HG03108 (cell line): ENCODE measurements at regions not wholly inside any gene's neighbourhood (a gene's known extent, or its start where the extent isn't known, plus 50 kb on each side); places are given as distances from the start of the nearest gene placed in this dataset.
"Not testable (repeated sequence)": the region's sequence is repeated elsewhere in the genome, so short reads cannot be mapped to it uniquely, and the experiment has no call there.

Experiments used
- ATAC-seq: cut with Tn5 transposase; IDR thresholded peaks from one replicate; pipeline ENCODE4 v1.9.1; 2021; ENCODE audit warnings: moderate library complexity; ENCODE audit not compliant: unreplicated experiment

GRCh38 chr12:65673732-65674131, 150.6 kb upstream of the HMGA2 start:
- no peak for ATAC-seq

- ATAC-seq = no peak
Observed at GRCh38 chr12:65675141-65675621, 149.1 kb upstream of the HMGA2 start.

- not testable (repeated sequence) for ATAC-seq
Observed at GRCh38 chr12:65678172-65678571, 146.1 kb upstream of the HMGA2 start.

- no peak for ATAC-seq
Observed at GRCh38 chr12:65681226-65681625, 143.1 kb upstream of the HMGA2 start.

- no peak for ATAC-seq
Observed at GRCh38 chr12:65682112-65682511, 142.2 kb upstream of the HMGA2 start.

GRCh38 chr12:65684906-65685305, 139.4 kb upstream of the HMGA2 start:
- no peak for ATAC-seq

- no peak for ATAC-seq
Observed at GRCh38 chr12:65685514-65685913, 138.8 kb upstream of the HMGA2 start.

- no peak for ATAC-seq
Observed at GRCh38 chr12:65689508-65689907, 134.8 kb upstream of the HMGA2 start.

GRCh38 chr12:65690477-65690876, 133.8 kb upstream of the HMGA2 start:
- no peak for ATAC-seq

- no peak for ATAC-seq
Observed at GRCh38 chr12:65694130-65694529, 130.2 kb upstream of the HMGA2 start.

- no peak for ATAC-seq
Observed at GRCh38 chr12:65695113-65695865, 129.0 kb upstream of the HMGA2 start.

GRCh38 chr12:65696227-65696626, 128.1 kb upstream of the HMGA2 start:
- ATAC-seq = no peak

- no peak for ATAC-seq
Observed at GRCh38 chr12:65699251-65699650, 125.0 kb upstream of the HMGA2 start.

- no peak for ATAC-seq
Observed at GRCh38 chr12:65703176-65703575, 121.1 kb upstream of the HMGA2 start.

- ATAC-seq = no peak
Observed at GRCh38 chr12:65705380-65705876, 118.9 kb upstream of the HMGA2 start.

GRCh38 chr12:65707051-65707450, 117.2 kb upstream of the HMGA2 start:
- no peak for ATAC-seq

GRCh38 chr12:65712260-65713004, 111.9 kb upstream of the HMGA2 start:
- ATAC-seq = no peak

GRCh38 chr12:65715961-65716360, 108.3 kb upstream of the HMGA2 start:
- no peak for ATAC-seq

GRCh38 chr12:65720136-65721130, 103.8 kb upstream of the HMGA2 start:
- ATAC-seq = no peak

GRCh38 chr12:65721541-65722190, 102.6 kb upstream of the HMGA2 start:
- ATAC-seq = no peak
